ENCODE measurements at regions not wholly inside any gene's neighbourhood (a gene's known extent, or its start where the extent isn't known, plus 50 kb on each side); places are given as distances from the start of the nearest gene placed in this dataset.

DNA sequence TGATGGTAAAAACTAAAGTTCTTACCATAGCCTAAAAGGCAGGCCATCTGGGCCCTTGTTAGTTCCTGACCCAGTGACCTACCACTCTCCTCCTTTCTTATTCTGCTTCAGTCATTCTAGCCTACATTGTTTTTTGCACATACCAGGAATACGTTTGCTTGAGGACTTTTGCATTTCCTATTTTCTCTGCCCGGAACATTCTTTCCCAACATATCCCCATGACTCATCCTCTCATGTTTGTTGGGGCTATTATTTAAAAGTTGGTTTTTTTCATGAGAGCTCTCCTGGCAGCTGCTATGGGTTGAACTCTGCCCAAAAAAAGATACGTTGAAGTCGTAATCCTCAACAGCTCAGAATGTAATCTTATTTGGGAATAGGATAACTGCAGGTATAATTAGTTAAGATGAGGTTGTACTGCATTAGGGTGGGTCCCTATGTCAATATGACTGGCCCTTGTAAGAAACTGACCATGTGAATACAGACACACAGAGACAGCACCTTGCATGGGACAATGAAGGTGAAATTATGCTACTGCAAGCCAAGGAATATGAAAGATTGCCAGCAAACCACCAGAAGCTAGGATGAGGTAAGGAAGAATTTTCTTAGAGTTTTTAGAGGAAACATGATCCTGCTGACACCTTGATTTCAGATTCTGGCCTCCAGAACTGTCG, 138.3 kb upstream of the PDHA2 start:
- POLR2A ChIA-PET, result interaction anchor here (0.6 to 1.9 kb wide), 6 partner anchors 25 to 295 kb away, joined by 3 to 7 read pairs (median 3); partner anchors contain the start of gene UNC5C
- H3K27me3 Mint-ChIP-seq (ENCODE audit: insufficient read depth, unreplicated experiment), result no peaks in the 10 kb centered on the region

DNA sequence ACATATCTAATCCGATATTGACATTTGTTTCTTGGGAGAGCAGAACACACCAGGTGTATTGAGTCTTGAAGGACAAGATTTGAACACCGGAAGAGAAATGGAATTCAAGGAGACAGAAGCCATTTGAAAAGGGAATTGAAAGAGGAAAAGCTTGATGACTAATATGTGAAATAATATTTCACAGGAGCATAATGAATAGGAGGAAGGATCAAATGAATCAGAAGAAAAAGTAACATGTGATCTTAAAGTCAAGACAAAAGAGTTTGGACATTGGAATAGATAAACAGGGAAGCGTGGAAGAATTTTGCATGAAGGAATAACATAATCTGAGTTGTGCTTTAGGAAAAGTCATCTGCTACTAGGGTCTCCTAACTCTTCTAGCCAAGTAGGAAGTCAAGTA, 145.5 kb upstream of the PDHA2 start:
- BruUV-seq (replicated peaks), result no TSS peak
- POLR2A ChIA-PET, result no interaction called here
- Mint-ChIP-seq H3K27ac (ENCODE audit: low read depth, unreplicated experiment) (no peak overlapping the region), H3K4me1 (ENCODE audit: insufficient read depth, unreplicated experiment) (peaks cover 6% of the 10 kb centered on the region), H3K4me3 (ENCODE audit: unreplicated experiment) (no peak overlapping the region), H3K9me3 (ENCODE audit: unreplicated experiment) (no peaks in the 10 kb centered on the region), H3K27me3 (ENCODE audit: insufficient read depth, unreplicated experiment) (no peaks in the 10 kb centered on the region), H3K36me3 (ENCODE audit: insufficient read depth, unreplicated experiment) (no peaks in the 10 kb centered on the region)
- CTCF ChIA-PET, result interaction anchor here (0.6 to 1.3 kb wide), 2 partner anchors 433 to 604 kb away, joined by 3 to 5 read pairs; no protein-coding TSS in a partner anchor
- intact Hi-C loops (cut with micrococcal nuclease), result no loop called here
- DNase-seq (ENCODE audit: unreplicated experiment), result no peak
- TF ChIP-seq, protein P1, sequence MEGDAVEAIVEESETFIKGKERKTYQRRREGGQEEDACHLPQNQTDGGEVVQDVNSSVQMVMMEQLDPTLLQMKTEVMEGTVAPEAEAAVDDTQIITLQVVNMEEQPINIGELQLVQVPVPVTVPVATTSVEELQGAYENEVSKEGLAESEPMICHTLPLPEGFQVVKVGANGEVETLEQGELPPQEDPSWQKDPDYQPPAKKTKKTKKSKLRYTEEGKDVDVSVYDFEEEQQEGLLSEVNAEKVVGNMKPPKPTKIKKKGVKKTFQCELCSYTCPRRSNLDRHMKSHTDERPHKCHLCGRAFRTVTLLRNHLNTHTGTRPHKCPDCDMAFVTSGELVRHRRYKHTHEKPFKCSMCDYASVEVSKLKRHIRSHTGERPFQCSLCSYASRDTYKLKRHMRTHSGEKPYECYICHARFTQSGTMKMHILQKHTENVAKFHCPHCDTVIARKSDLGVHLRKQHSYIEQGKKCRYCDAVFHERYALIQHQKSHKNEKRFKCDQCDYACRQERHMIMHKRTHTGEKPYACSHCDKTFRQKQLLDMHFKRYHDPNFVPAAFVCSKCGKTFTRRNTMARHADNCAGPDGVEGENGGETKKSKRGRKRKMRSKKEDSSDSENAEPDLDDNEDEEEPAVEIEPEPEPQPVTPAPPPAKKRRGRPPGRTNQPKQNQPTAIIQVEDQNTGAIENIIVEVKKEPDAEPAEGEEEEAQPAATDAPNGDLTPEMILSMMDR (IDR thresholded peaks at IDR 0.05; ENCODE audit: unreplicated experiment), result no peak

More for the DNA sequence above, 138.3 kb upstream of the PDHA2 start:
- no peaks in the 10 kb centered on the region for H3K36me3 Mint-ChIP-seq (ENCODE audit: insufficient read depth, unreplicated experiment)
- peak overlapping the region; percentile 83 for H3K27ac Mint-ChIP-seq (ENCODE audit: low read depth, unreplicated experiment)
- DNase-seq (ENCODE audit: unreplicated experiment), result peak; percentile 86
- TF ChIP-seq, protein P1 (IDR thresholded peaks at IDR 0.05; ENCODE audit: unreplicated experiment), result no peak
- BruUV-seq (replicated peaks), result no TSS peak
- no peaks in the 10 kb centered on the region for H3K9me3 Mint-ChIP-seq (ENCODE audit: unreplicated experiment)
- H3K4me1 Mint-ChIP-seq (ENCODE audit: insufficient read depth, unreplicated experiment), result peaks cover 17% of the 10 kb centered on the region
- peak overlapping the region; percentile 21 for H3K4me3 Mint-ChIP-seq (ENCODE audit: unreplicated experiment)
- CTCF ChIA-PET, result interaction anchor here (0.5 to 1.0 kb wide), 2 partner anchors 28 to 813 kb away, joined by 3 read pairs; no protein-coding TSS in a partner anchor
- intact Hi-C loops (cut with micrococcal nuclease), result no loop called here

DNA sequence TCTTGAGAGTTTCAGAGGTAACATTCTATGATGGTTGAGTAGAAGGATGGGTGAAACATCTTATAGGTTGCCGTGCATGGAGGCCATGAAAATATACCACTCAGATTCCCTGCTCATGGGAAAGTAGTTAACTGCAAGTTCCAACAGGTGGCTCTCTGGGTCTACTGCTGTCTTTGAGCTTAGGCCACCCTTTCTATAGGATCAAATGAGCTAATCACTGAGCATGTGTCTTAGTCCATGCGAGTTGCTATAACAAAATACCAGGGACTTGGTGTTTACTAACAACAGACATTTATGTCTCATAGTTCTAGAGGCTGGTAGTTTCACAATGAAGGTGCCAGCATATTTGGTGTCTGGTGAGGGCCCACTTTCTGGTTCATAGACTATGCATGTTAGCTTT, 144.8 kb upstream of the UNC5C start:
- intact Hi-C loops (cut with micrococcal nuclease), result loop anchor here (1.0 kb wide), 1 partner anchor 659 kb away; no protein-coding TSS in a partner anchor
- peak; percentile 50 for DNase-seq (ENCODE audit: unreplicated experiment)
- CTCF ChIA-PET, result interaction anchor here (0.5 to 1.3 kb wide), 7 partner anchors 32 to 605 kb away, joined by 3 to 5 read pairs (median 3); no protein-coding TSS in a partner anchor
- H3K4me1 Mint-ChIP-seq (ENCODE audit: insufficient read depth, unreplicated experiment), result peaks cover 6% of the 10 kb centered on the region
- H3K27ac Mint-ChIP-seq (ENCODE audit: low read depth, unreplicated experiment), result no peak overlapping the region
- TF ChIP-seq, protein P1 (IDR thresholded peaks at IDR 0.05; ENCODE audit: unreplicated experiment), result peak; percentile 25
- BruUV-seq (replicated peaks), result no TSS peak
- H3K4me3 Mint-ChIP-seq (ENCODE audit: unreplicated experiment), result no peak overlapping the region
- no peaks in the 10 kb centered on the region for H3K9me3 Mint-ChIP-seq (ENCODE audit: unreplicated experiment)
- H3K36me3 Mint-ChIP-seq (ENCODE audit: insufficient read depth, unreplicated experiment), result no peaks in the 10 kb centered on the region
- no peaks in the 10 kb centered on the region for H3K27me3 Mint-ChIP-seq (ENCODE audit: insufficient read depth, unreplicated experiment)
- POLR2A ChIA-PET, result no interaction called here

- H3K27me3 Mint-ChIP-seq (ENCODE audit: insufficient read depth, unreplicated experiment), result no peaks in the 10 kb centered on the region
- peak; percentile 38 for DNase-seq (ENCODE audit: unreplicated experiment)
- BruUV-seq (replicated peaks), result no TSS peak
- H3K27ac Mint-ChIP-seq (ENCODE audit: low read depth, unreplicated experiment), result no peak overlapping the region
- CTCF ChIA-PET, result no interaction called here
- TF ChIP-seq, protein P1 (IDR thresholded peaks at IDR 0.05; ENCODE audit: unreplicated experiment), result no peak
- H3K4me1 Mint-ChIP-seq (ENCODE audit: insufficient read depth, unreplicated experiment), result peaks cover 13% of the 10 kb centered on the region
- H3K36me3 Mint-ChIP-seq (ENCODE audit: insufficient read depth, unreplicated experiment), result no peaks in the 10 kb centered on the region
- POLR2A ChIA-PET, result interaction anchor here (0.9 kb wide), 1 partner anchor 26 kb away, joined by 3 read pairs; no protein-coding TSS in a partner anchor
- H3K4me3 Mint-ChIP-seq (ENCODE audit: unreplicated experiment), result no peak overlapping the region
- intact Hi-C loops (cut with micrococcal nuclease), result no loop called here
- H3K9me3 Mint-ChIP-seq (ENCODE audit: unreplicated experiment), result no peaks in the 10 kb centered on the region
Observed at GRCh38 chr4:95676190-95676589, 127.4 kb upstream of the UNC5C start.
